ENCODE measurements at regions not wholly inside any gene's neighbourhood (a gene's known extent, or its start where the extent isn't known, plus 50 kb on each side); places are given as distances from the start of the nearest gene placed in this dataset.

GRCh38 chr3:42035816-42036482 lies 55.2 kb upstream of the TRAK1 start:
- Histone ChIP-seq H3K9ac (ENCODE audit: low read depth, low read length) (peak overlapping the region; percentile 26; the same call in 1 of the 2 replicates), H3K4me3 (ENCODE audit: insufficient read depth, low read depth, low read length) (no peak overlapping the region)

More at GRCh38 chr3:42035816-42036482, 55.2 kb upstream of the TRAK1 start:
- Histone ChIP-seq H2BK20ac (ENCODE audit: low read depth, low read length) (peak overlapping the region; percentile 93), H3K27ac (ENCODE audit: insufficient read depth, low read length) (peak overlapping the region; percentile 65; the same call in 1 of the 2 replicates), H3K79me1 (ENCODE audit: low read depth in 1 of 2, low read length in 2 of 2) (peaks cover 34 to 71% of the 10 kb centered on the region in 2 experiments), H3K4me2 (ENCODE audit: low read depth, low read length) (peak overlapping the region; percentile 55), H4K5ac (ENCODE audit: low read depth, low read length) (peak overlapping the region; percentile 66), H2BK15ac (ENCODE audit: low read depth, low read length) (peak overlapping the region; percentile 66; the same call in 2 of the 3 replicates), H2AFZ (replicated peaks; ENCODE audit: low read length, poor library complexity) (peak overlapping the region; percentile 53), H3K9me1 (ENCODE audit: insufficient read depth, low read length) (peaks cover 27% of the 10 kb centered on the region), H2AK5ac (ENCODE audit: low read depth, low read length) (peak overlapping the region; percentile 82), H3K9me3 (ENCODE audit: control insufficient read depth, insufficient read depth, low read length) (no peaks in the 10 kb centered on the region), H3K4ac (ENCODE audit: low read depth, low read length) (peak overlapping the region; percentile 86), H3K27me3 (ENCODE audit: control insufficient read depth, insufficient read depth, low read length) (no peaks in the 10 kb centered on the region), H2BK5ac (ENCODE audit: low read depth, low read length, poor library complexity, severe bottlenecking) (peak overlapping the region; percentile 75), H3K4me1 (ENCODE audit: control insufficient read depth, insufficient read depth, low read length) (peaks cover 47% of the 10 kb centered on the region), H3K18ac (ENCODE audit: low read depth, low read length) (peak overlapping the region; percentile 68), H4K20me1 (ENCODE audit: insufficient read depth, low read length) (no peaks in the 10 kb centered on the region), H3K56ac (ENCODE audit: extremely low read depth, insufficient read depth, low read length) (peak overlapping the region; percentile 0; the same call in 1 of the 2 replicates), H2BK120ac (ENCODE audit: low read depth, low read length) (peak overlapping the region; percentile 91), H4K8ac (ENCODE audit: low read depth in 2 of 2, low read length in 2 of 2) (peak overlapping the region; percentile 12 to 77; a peak in 2 of 4 replicates), H3K14ac (replicated peaks; ENCODE audit: low read depth, low read length) (peak overlapping the region; percentile 74), H2AK9ac (replicated peaks; ENCODE audit: low read depth, low read length, poor library complexity) (peak overlapping the region; percentile 76), H3K36me3 (ENCODE audit: control insufficient read depth, insufficient read depth, low read length) (no peaks in the 10 kb centered on the region), H4K91ac (ENCODE audit: insufficient read depth, low read depth, low read length) (peak overlapping the region; percentile 70), H3K23ac (ENCODE audit: low read depth, low read length) (peak overlapping the region; percentile 83)
- CTCF ChIA-PET = interaction anchor here (0.6 to 1.0 kb wide), 2 partner anchors 9 to 38 kb away, joined by 3 read pairs; no protein-coding TSS in a partner anchor
- dilution Hi-C loops (cut with HindIII; ENCODE audit: low sequenced_read_pairs, unreplicated experiment) (no loop called here), in situ Hi-C loops (cut with MboI; ENCODE audit: low sequenced_read_pairs) (no loop called here), intact Hi-C loops (cut with micrococcal nuclease) (loop anchor here (2.0 kb wide), 1 partner anchor 27 kb away; no protein-coding TSS in a partner anchor)
- BruUV-seq (replicated peaks) = no TSS peak
- POLR2A ChIA-PET (ENCODE audit: unreplicated experiment) = no interaction called here
- TF ChIP-seq MAFK (IDR thresholded peaks at IDR 0.05; ENCODE audit: low read depth, low read length) = peak; percentile 40; the same call in 1 of the 2 replicates
- no peak for TF ChIP-seq CEBPB (IDR thresholded peaks at IDR 0.05; ENCODE audit: low read depth, low read length)
- ATAC-seq (ENCODE audit: low read depth) (no peak), DNase-seq (no peak)
- no CpG with 5 or more reads among the region's 4 CpGs for WGBS, 2 experiments (ENCODE audit: extremely low coverage in 2 of 2, insufficient read length in 1 of 2)
